ENCODE measurements at regions not wholly inside any gene's neighbourhood (a gene's known extent, or its start where the extent isn't known, plus 50 kb on each side); places are given as distances from the start of the nearest gene placed in this dataset.

- Histone ChIP-seq H3K36me3 (ENCODE audit: control insufficient read depth, insufficient read depth, low read length) (no peaks in the 10 kb centered on the region), H3K79me2 (ENCODE audit: control insufficient read depth, insufficient read depth, low read length) (no peaks in the 10 kb centered on the region), H3K9ac (ENCODE audit: insufficient read depth, low read length) (no peak overlapping the region), H3K27ac (ENCODE audit: insufficient read depth, low read length) (no peak overlapping the region), H3K27me3 (ENCODE audit: control insufficient read depth, insufficient read depth, low read length) (no peaks in the 10 kb centered on the region), H3K9me3 (ENCODE audit: control insufficient read depth, insufficient read depth, low read depth, low read length) (no peaks in the 10 kb centered on the region), H3K4me1 (ENCODE audit: control insufficient read depth, extremely low read depth, insufficient read depth, low read length) (no peaks in the 10 kb centered on the region), H3K4me3 (replicated peaks in 1 of 4; ENCODE audit: control extremely low read depth in 1 of 4, insufficient read depth in 1 of 4, low read depth in 3 of 4, low read length in 4 of 4) (no peak overlapping the region), H4K20me1 (ENCODE audit: control insufficient read depth, extremely low read depth, insufficient read depth, low read length) (no peaks in the 10 kb centered on the region), H3K4me2 (ENCODE audit: extremely low read depth, insufficient read depth, low read length) (no peak overlapping the region), H2AFZ (ENCODE audit: low read length) (no peak overlapping the region)
- DNase-seq (ENCODE audit: low read depth in 2 of 2) = no peak
- TF ChIP-seq CTCF (conservative IDR thresholded peaks at IDR 0.05 in 1 of 2, IDR thresholded peaks at IDR 0.05 in 1 of 2; ENCODE audit: low read depth in 1 of 2, low read length in 2 of 2) (no peak), EZH2 (IDR thresholded peaks at IDR 0.05; ENCODE audit: low read length, missing control alignments) (no peak)
These were observed 426.0 kb downstream of the TYW1 start for GRCh38 chr7:67422601-67423000.

- no peak for TF ChIP-seq EZH2 (IDR thresholded peaks at IDR 0.05; ENCODE audit: low read length, missing control alignments)
- no peak for TF ChIP-seq CTCF (conservative IDR thresholded peaks at IDR 0.05 in 1 of 2, IDR thresholded peaks at IDR 0.05 in 1 of 2; ENCODE audit: low read depth in 1 of 2, low read length in 2 of 2)
- H3K27ac ChIP-seq (ENCODE audit: insufficient read depth, low read length) = no peak overlapping the region
- H3K4me2 ChIP-seq (ENCODE audit: extremely low read depth, insufficient read depth, low read length) = no peak overlapping the region
- no peaks in the 10 kb centered on the region for H3K4me1 ChIP-seq (ENCODE audit: control insufficient read depth, extremely low read depth, insufficient read depth, low read length)
- no peak for DNase-seq (ENCODE audit: low read depth in 2 of 2)
- H3K9ac ChIP-seq (ENCODE audit: insufficient read depth, low read length) = no peak overlapping the region
- H3K27me3 ChIP-seq (ENCODE audit: control insufficient read depth, insufficient read depth, low read length) = no peaks in the 10 kb centered on the region
- H3K9me3 ChIP-seq (ENCODE audit: control insufficient read depth, insufficient read depth, low read depth, low read length) = no peaks in the 10 kb centered on the region
- no peak overlapping the region for H2AFZ ChIP-seq (ENCODE audit: low read length)
- H3K4me3 ChIP-seq (replicated peaks in 1 of 4; ENCODE audit: control extremely low read depth in 1 of 4, insufficient read depth in 1 of 4, low read depth in 3 of 4, low read length in 4 of 4) = no peak overlapping the region
- H3K36me3 ChIP-seq (ENCODE audit: control insufficient read depth, insufficient read depth, low read length) = no peaks in the 10 kb centered on the region
- H4K20me1 ChIP-seq (ENCODE audit: control insufficient read depth, extremely low read depth, insufficient read depth, low read length) = no peaks in the 10 kb centered on the region
- H3K79me2 ChIP-seq (ENCODE audit: control insufficient read depth, insufficient read depth, low read length) = no peaks in the 10 kb centered on the region
These were observed 426.4 kb downstream of the TYW1 start for GRCh38 chr7:67423065-67423464.

GRCh38 chr7:67426654-67427053, 430.0 kb downstream of the TYW1 start:
- H3K4me1 ChIP-seq (ENCODE audit: control insufficient read depth, extremely low read depth, insufficient read depth, low read length) = no peaks in the 10 kb centered on the region
- H2AFZ ChIP-seq (ENCODE audit: low read length) = no peak overlapping the region
- no peaks in the 10 kb centered on the region for H3K27me3 ChIP-seq (ENCODE audit: control insufficient read depth, insufficient read depth, low read length)
- H4K20me1 ChIP-seq (ENCODE audit: control insufficient read depth, extremely low read depth, insufficient read depth, low read length) = no peaks in the 10 kb centered on the region
- H3K4me2 ChIP-seq (ENCODE audit: extremely low read depth, insufficient read depth, low read length) = no peak overlapping the region
- H3K36me3 ChIP-seq (ENCODE audit: control insufficient read depth, insufficient read depth, low read length) = no peaks in the 10 kb centered on the region
- TF ChIP-seq CTCF (conservative IDR thresholded peaks at IDR 0.05 in 1 of 2, IDR thresholded peaks at IDR 0.05 in 1 of 2; ENCODE audit: low read depth in 1 of 2, low read length in 2 of 2) = no peak
- no peak for TF ChIP-seq EZH2 (IDR thresholded peaks at IDR 0.05; ENCODE audit: low read length, missing control alignments)
- H3K79me2 ChIP-seq (ENCODE audit: control insufficient read depth, insufficient read depth, low read length) = no peaks in the 10 kb centered on the region
- DNase-seq (ENCODE audit: low read depth in 2 of 2) = no peak
- H3K9ac ChIP-seq (ENCODE audit: insufficient read depth, low read length) = no peak overlapping the region
- no peak overlapping the region for H3K4me3 ChIP-seq (replicated peaks in 1 of 4; ENCODE audit: control extremely low read depth in 1 of 4, insufficient read depth in 1 of 4, low read depth in 3 of 4, low read length in 4 of 4)
- H3K27ac ChIP-seq (ENCODE audit: insufficient read depth, low read length) = no peak overlapping the region
- no peaks in the 10 kb centered on the region for H3K9me3 ChIP-seq (ENCODE audit: control insufficient read depth, insufficient read depth, low read depth, low read length)

Data from fibroblast of lung (primary cell).